ENCODE measurements at regions not wholly inside any gene's neighbourhood (a gene's known extent, or its start where the extent isn't known, plus 50 kb on each side); places are given as distances from the start of the nearest gene placed in this dataset.

DNA sequence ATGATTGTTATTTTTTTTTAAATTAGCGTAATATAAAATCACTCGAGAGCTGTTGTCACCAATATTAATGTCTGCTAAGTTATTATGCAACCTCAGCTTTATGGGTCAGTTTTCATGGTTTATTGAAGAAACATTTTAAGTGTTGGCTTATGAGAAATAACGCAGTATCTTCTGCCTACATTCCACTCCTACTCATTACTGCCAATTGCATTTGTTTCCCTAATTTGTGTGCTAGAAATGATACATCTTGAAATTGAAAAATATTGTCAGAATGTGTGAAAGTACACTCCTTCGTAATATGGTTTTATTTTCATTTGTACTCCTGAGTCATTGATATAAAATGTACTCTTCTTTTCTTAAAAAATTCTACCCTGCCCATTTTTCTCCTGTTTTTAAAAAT, 333.3 kb upstream of the HSF2 start:
- no peak for DNase-seq (ENCODE audit: low spot score)

DNA sequence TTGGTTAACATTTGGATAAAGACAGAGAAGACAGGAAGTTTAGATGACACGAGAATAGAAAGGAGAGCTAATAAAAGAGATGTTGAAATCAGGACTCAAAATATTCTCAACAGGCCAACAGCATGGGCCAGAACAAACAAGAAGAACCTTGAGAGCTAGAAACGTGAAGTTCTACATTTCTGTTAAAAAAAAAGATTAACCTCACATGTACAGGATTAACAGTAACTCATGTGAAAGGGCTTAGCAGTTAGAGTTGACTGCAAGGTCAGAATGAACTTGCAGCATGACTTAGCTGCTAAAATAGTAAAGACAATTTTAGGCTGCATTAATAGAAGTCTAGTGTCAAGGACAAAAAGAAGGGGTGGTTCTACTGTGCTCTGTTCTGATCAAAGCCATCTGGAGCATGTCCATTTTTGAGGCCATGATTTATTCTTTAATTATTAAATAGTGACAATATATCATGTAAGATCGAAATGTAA, 331.1 kb upstream of the HSF2 start:
- no peak for DNase-seq (ENCODE audit: low spot score)

DNA sequence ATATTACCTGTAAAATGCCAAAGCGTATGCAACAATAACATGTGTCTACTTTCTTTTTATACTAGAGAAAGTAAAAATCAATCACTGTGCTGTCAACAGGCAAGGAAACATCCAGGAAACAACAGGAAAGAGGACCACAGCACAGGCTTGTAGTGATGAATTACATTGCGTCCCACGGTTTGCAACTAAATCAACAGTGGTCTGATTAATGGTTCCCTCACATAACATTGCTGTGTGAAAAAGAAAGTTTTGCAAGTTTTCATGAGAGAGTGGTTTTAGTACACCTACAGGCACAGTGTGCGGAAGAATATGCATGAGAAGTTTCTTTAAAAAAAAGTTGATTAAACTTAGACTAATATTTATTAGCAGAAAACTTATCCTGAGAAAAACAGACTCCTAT, 329.5 kb upstream of the HSF2 start:
- no peak for DNase-seq (ENCODE audit: low spot score)

DNA sequence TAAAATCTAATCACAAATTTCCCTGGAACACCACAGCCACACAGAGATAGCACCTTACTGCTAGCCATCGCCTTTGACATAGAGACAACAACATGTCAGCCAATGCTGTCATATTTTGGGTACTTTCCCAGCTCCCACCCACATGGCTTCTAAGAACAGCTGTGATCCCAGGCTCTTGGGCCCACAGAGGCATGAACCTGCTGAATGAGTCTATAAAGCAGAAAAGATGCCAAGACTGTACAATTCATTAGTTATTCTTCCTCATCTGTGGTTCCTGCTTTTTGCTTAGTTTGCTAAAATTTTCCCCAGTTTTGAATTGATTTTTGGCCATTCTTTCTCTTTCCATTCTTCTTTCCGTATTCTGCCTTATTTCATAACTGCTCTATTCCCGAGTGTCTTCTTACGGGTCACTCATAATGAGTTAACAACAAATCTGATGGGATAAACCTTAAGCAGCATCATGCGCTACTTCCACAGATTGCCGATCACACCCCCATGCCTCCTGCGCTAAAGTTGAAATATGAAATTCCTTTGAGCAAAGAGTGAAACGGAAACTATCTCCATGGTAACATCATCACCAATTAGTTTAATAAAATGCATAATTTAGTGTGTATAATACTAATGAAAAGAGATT, 327.3 kb upstream of the HSF2 start:
- no peak for DNase-seq (ENCODE audit: low spot score)

DNA sequence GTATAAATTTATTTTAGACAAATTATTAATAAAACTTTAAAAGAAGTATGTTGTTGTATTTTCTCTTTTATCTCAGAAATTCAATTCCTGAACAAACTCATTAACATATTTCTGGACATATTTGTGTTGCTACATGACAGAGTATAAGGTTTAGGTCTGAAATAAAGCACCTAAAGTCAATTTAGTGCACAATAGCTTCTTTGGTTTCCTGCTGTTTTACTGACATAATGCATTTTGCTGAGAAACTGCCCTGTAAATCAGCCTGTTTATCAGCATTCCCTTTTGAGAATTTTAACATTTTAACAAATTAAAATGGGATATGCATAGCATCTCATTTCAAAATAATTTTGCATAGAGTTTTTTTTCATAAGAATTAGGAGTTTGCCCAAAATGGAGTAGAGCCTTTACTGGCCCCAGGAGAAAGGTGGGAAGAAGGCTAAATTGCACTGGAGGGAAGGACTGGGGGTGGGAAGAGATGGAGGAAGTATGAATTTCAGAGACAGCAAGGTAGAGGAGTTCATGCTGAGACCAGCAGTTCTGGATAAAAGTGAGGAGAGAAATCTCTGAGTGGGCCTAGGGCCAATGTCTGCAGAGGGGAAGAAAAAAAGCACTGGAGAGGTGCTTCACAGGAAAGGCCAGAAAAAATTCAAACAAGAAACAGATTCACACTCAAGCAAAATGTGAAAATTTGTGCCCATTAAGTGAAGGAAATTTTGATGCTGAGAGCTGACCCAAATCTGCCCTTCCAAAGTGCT, 324.2 kb upstream of the HSF2 start:
- DNase-seq (ENCODE audit: low spot score) = no peak

DNA sequence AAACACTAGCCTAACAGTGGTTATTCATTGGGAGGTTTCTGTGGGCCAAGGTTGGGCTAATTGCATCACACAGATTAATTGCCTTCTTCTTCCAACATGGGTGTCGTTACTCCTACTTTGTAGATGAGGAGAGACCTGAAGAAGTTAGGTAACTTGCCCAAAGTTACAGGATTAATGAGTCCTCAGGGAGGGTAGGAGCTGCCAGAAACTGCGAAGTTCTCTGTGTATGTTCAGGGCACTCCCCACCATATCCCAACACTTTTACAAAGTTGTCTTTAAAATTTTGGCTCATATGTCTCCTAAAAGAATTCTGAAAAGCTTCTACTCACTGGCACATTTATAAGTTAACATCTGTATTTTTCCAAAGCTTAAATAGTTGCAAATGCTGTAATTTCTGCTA, 323.5 kb upstream of the HSF2 start:
- no peak for DNase-seq (ENCODE audit: low spot score)

DNA sequence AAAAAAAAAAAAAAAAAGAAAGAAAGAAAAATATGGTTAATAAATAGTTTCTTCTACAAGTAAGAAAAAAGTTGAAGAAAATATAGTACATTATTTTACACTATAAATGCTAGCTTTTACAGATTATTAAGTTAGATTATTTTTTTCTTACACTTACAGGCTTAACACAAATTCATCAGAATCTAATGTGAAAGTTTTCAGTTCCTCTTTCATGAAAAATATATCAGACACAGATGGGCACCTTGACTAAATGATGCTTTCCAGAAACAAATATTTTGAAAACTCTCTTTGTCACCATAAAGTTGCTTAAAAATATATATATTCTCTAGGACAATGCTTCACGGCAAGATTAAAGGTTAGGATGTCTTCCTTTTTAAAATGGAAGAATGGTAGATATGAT, 321.8 kb upstream of the HSF2 start:
- DNase-seq (ENCODE audit: low spot score) = no peak

DNA sequence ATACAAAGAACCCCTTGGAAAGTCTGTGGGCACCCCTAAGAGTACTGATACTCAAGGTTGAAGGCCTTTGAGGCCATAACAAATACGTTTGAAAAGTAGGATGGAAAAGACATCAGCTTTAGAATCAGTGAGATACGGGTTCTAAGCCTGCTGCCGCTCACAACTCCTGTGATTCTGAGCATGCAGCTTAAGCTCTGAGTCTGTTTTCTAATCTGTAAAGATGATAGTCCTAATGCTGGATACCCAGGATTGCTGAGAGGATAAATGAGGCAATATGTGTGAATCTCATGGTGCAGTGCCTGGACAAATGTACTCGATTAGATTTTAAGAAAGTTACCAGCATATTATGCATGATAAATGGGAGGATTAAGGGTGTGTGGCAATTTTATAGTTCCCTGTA, 321.0 kb upstream of the HSF2 start:
- DNase-seq (ENCODE audit: low spot score) = no peak

DNA sequence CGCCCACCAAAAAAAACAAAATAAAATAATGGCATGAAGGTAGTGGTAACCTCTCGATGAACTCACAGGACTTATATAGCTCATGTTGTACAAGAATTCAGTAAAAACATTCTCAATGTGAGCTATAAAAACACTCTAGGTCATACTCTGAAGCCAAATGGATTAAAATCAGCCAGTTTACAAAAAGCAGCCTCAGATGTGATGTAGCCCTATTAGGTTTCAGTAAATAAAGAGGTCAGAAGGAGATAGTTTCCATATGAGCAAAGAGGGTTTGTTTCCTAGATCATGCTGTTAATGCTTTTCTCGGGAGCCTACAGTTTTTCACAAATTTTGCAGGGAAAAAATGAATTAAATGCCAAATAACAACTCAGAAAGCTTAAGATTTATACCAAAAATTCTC, 319.5 kb upstream of the HSF2 start:
- DNase-seq (ENCODE audit: low spot score) = no peak

DNA sequence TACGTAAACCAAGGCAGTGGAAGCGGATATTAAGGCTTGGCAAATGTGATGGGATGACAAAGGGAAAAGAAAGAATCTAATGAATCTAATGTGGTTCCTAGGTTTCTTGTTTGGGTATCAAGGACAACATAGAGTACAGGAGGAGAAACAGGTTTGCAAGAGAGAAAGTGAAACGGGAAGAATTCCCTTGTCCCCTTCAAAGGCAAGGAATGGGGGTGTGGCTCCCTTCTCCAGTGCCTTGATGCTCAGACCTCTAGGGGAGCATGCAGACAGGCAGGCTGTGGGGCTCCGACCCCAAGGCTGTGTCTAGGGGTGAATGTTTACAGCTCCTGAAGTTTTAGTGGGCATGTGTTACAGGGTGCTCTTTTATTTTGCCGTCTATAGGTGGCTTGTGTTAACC, 317.5 kb upstream of the HSF2 start:
- no peak for DNase-seq (ENCODE audit: low spot score)

DNA sequence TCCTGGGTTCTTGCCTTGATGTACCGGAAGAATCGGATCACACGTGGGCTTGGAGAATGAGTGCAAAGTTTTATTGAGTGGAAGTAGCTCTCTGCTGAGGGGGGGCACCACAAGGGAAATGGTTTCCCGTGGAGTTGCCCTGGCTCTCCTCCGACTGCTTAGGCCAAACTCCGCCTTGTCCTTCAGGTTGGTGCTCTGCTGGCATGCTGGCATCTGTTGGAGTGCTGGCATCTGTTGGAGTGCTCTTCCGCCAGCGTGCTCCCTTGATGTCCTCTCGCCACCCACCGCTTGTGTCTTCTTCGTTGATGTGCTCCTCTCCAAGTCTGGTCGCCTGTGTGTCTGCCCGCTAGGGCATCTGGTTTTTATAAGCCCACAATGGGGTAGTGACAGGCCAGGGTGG, 317.1 kb upstream of the HSF2 start:
- no peak for DNase-seq (ENCODE audit: low spot score)

DNA sequence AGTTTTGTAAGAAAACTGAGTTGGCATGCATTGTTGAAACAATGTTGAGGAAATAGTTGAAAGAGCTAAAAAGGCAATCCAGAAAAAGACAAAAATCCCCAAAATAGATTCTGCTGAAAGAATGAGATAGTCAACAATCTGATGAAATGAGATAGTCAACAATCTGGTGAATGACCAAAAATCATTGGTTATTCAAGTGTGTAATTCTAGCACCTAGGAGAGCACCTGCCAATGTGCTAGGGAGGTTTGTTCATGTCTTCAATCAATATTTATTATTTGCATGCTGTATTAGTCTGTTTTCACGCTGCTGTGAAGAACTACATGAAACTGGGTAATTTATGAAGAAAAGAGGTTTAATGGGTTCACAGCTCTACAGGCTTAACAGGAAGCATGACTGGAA, 307.1 kb upstream of the HSF2 start:
- no peak for DNase-seq (ENCODE audit: low spot score)

DNA sequence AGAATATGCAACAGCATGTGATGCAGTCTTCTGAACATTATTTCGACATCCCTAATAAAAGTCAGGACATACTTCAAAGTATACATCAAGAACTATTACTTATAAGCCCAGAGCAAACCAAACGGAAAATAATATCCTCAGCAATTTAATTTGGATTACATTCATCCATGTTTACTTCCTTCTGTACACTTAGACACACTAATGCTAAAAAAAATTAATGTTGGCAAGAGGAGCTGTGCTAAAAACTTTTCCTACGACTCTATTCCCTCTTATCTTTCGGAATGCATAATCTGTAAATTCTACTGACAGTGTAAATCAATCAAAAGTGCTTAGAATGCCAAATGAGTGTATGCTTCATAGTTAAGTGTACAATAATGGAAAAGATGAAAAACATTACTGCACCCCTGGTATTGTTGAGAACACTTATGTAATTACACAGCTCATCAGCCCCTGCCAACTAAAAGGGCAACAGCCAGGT, 301.2 kb upstream of the HSF2 start:
- DNase-seq (ENCODE audit: low spot score) = no peak

DNA sequence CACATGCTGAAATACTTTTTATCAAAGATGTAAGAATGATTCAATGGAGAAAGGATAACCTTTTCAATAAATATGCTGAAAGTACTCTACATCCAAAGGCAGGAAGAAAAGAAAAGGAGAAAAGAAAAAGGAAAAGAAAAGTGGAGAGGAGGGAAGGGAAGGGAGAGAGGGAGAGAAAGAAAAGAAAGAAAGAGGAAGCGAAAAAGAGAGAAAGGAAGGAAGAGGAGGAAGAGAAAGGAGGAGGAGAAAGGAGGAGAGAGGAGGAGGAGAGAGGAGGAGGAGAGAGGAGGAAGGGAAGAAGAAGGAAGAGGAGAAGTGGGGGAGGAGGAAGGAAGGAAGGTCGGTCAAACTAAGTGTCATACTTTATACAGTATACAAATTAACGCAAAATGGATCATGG, 297.4 kb upstream of the HSF2 start:
- no peak for DNase-seq (ENCODE audit: low spot score)

DNA sequence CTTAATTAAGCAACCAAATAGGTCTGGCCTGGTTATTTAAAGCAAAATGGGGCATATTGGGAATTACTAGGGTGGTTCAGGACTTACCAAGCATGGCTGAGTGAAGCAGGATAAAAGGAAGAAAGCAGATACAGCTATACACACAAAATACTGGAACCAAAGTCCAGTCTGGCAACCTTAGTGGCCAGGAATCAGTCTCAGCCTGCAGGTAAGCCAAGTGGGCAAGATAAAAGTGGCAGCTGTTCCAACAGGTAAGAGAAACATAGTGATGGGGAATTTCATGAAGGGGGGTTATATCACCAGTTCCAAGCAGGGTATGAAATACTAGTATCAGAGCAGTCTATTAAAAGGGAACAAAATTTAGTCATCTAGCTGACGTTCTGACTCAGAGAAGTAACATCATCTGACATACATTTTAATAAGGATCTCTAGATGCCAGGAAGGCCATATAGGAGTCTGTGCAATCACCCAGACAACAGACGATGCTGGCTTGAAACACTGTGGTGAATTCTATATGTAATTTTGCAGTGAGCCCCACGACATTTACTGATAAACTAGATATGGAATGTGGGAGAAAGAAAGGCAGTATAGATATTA, 292.1 kb upstream of the HSF2 start:
- no peak for DNase-seq (ENCODE audit: low spot score)

DNA sequence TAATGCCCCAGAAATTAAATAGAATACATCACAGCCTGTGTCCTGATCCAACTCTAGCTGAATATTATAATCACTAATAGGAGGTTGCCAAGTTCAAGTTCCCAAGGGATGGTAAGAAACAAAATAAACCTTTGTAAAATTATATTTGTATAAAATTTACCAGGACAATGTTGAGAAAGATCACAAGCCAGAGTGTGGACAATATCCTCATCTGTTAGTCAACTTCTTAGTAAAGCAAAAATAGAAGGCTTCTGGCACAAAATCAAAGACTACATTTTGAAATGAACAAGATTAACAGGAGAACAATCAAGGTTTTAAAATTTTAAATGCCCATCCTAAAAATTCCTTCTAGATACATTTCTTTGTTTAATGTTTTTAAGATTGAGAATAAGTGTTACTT, 290.4 kb upstream of the HSF2 start:
- no peak for DNase-seq (ENCODE audit: low spot score)

DNA sequence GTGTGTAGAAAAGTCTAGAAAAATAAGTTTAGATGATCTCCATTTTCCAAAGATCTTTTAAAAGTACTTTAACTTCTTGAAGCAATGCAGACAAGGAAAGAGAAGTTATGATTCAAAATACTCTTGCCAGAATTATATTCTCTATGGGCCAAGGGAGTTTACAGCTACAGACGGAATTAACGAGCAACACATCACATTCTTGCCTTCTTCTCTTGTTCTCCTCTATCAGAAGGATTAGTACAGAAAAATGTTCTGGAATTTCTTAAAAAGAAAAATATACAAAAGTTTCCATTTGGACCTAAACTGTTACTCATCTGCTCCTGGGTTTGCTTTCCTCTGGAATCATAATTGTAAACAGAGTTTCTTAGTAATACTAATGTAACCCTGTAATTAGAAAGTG, 284.7 kb upstream of the HSF2 start:
- no peak for DNase-seq (ENCODE audit: low spot score)

DNA sequence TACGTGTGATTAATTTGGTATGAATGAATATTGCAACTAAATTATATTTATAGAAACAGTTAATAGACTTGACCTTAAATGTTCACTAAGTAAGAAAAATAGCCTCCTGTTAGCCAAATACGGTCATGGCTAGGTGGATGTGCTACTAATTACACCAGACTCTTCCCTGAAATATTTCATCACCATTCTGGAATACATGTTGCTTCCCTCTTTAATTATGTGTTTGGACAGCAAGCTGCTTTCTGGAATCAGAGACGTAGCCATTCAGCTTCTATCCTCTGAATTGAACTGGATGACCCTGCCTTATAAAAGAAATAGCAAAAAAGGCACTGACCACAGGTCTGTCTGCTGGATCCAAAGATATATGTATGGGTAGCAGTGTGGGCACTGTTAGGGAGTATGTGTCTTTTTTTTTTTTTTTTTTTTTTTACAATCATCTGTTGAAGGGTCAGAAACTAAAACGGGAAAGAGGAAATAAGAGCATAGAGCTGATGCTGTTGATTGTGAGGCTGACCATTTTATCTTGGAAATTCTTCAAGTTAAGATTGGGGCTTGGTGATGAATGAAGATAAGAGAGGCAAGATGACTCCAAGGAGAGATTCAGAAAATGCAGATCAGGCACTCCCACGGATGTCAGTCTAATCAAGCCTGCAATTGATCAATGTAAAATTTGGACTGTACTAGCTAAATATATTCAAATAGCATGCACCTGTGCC, 283.2 kb upstream of the HSF2 start:
- DNase-seq (ENCODE audit: low spot score) = no peak

DNA sequence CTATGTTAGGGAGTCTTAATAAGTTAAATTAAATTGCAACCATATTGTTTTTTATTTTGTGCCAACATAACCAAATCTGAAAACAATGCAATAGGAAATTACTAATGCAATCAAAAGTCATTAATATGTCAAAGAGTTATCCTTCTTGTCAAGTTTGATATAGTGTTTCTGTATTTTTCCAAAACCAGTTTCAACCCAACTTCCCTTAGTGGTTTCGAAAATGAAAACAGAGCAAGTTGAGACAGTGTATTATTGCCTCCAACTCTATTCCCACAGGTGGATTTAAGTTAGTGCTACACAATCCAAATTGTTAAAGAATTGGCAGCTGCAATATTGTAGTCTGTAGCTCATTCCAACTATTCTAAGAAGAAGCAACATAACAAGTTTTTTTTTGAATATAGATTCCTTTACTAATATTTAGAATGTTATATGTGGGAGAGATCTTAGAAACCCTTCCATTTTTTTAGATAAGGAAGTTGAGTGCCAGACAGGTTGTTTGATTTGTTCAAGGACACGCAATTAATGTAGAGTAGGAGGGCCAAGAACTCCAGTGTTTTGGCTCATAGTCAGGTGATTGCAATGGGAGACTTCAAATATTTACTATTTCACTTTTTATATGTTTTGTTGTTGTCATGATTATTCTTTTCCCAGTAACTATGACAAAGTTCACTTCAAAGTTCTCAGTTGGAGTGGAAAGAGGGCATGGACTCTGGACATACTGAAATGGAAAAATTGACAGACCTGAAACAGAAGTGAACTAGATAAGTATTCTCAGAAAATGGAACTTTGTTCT, 282.4 kb upstream of the HSF2 start:
- DNase-seq (ENCODE audit: low spot score) = no peak

DNA sequence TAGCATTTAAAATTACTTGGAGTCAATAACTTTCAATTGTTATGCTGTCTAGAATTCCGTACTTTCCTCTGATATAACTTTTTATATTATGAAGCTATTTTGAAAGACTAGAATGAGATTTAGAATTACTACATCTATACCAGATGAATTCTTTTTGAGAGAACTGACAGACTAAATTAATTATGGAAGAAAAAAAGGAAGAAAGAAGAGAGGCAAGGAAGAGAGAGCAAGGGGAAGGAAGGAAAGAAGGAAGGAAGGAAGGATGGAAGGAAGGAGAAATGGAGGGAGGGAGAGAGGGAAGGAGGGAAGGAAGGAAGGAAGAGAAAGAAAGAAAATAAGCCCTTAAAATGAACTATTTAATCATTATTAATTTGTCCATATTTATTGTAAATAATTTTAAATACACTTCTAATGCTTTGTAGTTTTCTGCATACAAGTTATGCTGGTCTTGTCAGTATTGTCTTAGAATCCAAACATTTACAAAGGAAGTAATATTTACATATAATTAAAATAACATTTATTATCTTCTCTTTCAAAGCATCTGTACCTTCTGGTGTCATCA, 280.4 kb upstream of the HSF2 start:
- DNase-seq (ENCODE audit: low spot score) = no peak

DNA sequence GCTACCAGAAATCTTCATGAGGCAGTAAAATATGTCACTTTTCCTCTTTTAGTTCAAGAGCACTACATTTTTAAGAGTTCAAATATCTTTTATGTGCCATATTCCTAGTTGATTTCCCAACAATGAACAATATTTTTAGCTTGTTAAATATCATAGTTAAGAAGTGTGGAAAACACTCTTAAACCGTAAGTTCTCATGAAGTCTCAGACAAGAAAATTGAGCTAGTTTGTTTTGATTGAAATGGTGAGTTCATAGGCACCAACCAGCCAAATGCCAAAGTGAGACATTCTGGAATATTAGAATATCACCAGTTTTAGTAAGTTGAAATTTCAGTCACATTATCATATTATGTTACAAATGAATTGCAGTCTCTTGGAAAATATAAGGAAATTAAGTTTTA, 277.2 kb upstream of the HSF2 start:
- no peak for DNase-seq (ENCODE audit: low spot score)

DNA sequence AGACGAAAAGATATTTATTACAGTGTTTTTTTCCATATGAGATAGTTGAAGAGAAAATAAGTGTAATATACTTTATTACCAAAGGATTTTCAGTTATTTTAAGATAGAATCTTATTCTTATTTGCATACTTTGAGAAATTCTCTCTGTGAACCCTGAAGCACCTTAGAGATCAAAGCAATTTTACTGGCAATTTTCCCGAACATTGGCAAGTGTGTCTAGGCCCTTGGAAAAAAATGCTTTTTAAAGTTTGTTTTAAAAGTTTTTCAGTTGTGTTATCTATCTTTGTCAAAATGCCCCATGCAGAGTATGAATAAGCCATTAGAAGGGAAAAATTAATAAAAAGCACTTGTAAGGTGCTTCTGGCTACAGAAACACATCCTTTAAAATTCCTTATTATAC, 276.8 kb upstream of the HSF2 start:
- no peak for DNase-seq (ENCODE audit: low spot score)

All from kidney capillary endothelial cell (primary cell).